ENCODE measurements at regions not wholly inside any gene's neighbourhood (a gene's known extent, or its start where the extent isn't known, plus 50 kb on each side); places are given as distances from the start of the nearest gene placed in this dataset.

DNA sequence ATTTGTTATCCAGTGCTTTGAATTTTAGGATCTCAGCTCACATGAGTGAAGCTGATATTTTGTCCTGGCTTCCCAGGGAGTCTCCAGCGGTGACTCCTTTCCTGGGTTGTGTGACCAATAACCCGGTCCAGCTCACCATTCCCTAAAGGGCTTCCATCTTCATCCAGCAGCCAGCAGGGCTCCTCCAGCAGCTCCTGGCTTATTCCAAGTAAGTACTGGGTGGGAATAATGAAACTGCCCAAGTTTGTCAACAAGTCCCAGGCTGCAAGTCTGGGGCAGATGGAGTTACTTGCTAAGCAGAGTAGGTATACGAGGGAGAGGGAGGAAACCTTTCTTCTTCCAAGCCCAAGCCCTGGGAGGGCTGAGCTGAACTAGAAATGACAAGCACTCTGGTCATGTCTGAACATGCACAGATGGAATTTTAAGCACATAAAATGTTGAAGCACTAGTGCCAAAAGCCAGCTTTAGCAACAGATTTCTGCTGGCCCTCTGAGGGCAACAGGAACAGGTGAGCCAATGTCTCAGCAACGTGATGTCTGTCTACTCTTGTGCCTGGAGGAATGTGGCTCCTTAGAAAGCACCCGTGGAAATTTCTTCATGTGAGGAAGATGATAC lies 153.7 kb upstream of the DAPK1 start:
- peaks cover 21% of the 10 kb centered on the region for H3K4me1 ChIP-seq (ENCODE audit: control insufficient read depth, insufficient read depth, low read length)
- no peaks in the 10 kb centered on the region for H3K27me3 ChIP-seq (ENCODE audit: control insufficient read depth, insufficient read depth, low read length)
- H3K4me2 ChIP-seq (ENCODE audit: low read length) = no peak overlapping the region
- no peak overlapping the region for H3K9ac ChIP-seq (ENCODE audit: low read depth, low read length)
- no peak overlapping the region for H3K4me3 ChIP-seq (ENCODE audit: low read length)
- no peaks in the 10 kb centered on the region for H3K9me3 ChIP-seq (replicated peaks; ENCODE audit: low read length)
- no peaks in the 10 kb centered on the region for H3K36me3 ChIP-seq (ENCODE audit: insufficient read depth, low read length)

DNA sequence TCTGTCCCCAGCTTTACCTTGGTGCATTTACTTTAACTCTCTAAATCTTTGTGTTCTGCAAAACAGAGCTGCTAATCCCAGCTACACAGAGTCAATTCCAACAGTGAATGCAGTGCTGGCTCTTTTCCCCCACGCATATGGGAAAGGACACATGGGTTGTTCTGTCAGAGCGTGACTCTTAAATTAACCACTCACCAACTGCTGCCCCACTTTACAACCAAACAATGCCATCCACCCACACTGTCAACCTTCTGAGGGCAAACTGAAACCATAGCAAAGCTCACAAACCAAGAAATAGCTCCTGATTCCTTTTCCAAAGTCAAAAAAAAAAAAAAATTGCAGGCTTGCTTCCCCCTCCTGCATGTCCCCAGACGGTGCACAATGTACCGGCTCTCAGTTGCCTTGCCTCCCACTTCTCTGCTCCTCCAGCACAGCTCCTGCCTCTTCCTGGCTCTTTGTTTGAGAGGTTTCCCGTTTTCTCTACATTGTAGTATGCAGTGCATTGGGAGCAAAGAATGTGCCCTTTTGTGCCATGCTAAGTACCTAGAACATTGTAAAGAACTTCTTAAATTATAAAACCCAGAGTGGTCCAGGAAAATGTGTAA lies 151.5 kb upstream of the DAPK1 start:
- no peaks in the 10 kb centered on the region for H3K36me3 ChIP-seq (ENCODE audit: insufficient read depth, low read length)
- H3K4me3 ChIP-seq (ENCODE audit: low read length) = no peak overlapping the region
- no peaks in the 10 kb centered on the region for H3K27me3 ChIP-seq (ENCODE audit: control insufficient read depth, insufficient read depth, low read length)
- no peaks in the 10 kb centered on the region for H3K9me3 ChIP-seq (replicated peaks; ENCODE audit: low read length)
- H3K4me2 ChIP-seq (ENCODE audit: low read length) = peak overlapping the region; percentile 13
- no peak overlapping the region for H3K9ac ChIP-seq (ENCODE audit: low read depth, low read length)
- H3K4me1 ChIP-seq (ENCODE audit: control insufficient read depth, insufficient read depth, low read length) = peaks cover 21% of the 10 kb centered on the region

DNA sequence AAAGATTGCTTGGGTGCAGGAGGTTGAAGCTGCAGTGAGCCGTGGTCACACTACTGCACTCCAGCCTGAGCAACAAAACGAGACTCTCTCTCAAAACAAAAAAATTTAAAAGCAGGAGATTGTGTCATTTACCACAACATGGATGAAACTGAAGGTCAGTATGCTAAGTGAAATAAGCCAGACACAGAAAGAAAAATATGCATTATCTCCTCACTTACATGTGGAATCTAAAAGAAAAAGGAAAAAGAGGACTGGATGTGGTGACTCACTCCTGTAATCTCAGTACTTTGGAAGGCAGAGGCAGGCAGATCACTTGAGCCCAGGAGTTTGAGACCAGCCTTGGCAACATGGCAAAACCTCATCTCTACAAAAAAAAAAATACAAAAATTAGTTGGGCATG lies 146.8 kb upstream of the DAPK1 start:
- Histone ChIP-seq H3K9ac (ENCODE audit: low read depth, low read length) (no peak overlapping the region), H3K36me3 (ENCODE audit: insufficient read depth, low read length) (no peaks in the 10 kb centered on the region), H3K9me3 (replicated peaks; ENCODE audit: low read length) (no peaks in the 10 kb centered on the region), H3K27me3 (ENCODE audit: control insufficient read depth, insufficient read depth, low read length) (no peaks in the 10 kb centered on the region), H3K4me3 (ENCODE audit: low read length) (no peak overlapping the region), H3K4me2 (ENCODE audit: low read length) (no peak overlapping the region), H3K4me1 (ENCODE audit: control insufficient read depth, insufficient read depth, low read length) (peaks cover 4% of the 10 kb centered on the region)

DNA sequence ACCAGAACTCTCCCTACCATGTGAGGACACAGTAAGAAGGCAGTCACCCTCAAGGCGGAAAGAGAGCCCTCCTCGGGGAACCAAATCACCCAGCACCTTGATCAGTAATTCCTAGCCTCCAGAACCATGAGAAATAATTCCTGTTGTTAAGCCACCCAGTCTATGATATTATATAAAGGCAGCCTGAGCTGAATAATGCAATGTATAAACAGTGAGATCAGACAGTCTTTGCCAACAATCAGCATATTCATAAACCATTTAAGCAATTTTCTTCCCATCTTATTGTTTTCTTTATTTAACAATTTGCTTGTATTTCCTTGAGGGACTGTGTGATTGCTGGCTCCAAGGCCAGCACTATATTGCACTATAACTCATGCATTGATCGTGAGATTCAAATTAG lies 144.4 kb upstream of the DAPK1 start:
- H3K9ac ChIP-seq (ENCODE audit: low read depth, low read length) = no peak overlapping the region
- H3K36me3 ChIP-seq (ENCODE audit: insufficient read depth, low read length) = no peaks in the 10 kb centered on the region
- no peaks in the 10 kb centered on the region for H3K27me3 ChIP-seq (ENCODE audit: control insufficient read depth, insufficient read depth, low read length)
- H3K9me3 ChIP-seq (replicated peaks; ENCODE audit: low read length) = no peaks in the 10 kb centered on the region
- no peak overlapping the region for H3K4me2 ChIP-seq (ENCODE audit: low read length)
- H3K4me1 ChIP-seq (ENCODE audit: control insufficient read depth, insufficient read depth, low read length) = no peaks in the 10 kb centered on the region
- no peak overlapping the region for H3K4me3 ChIP-seq (ENCODE audit: low read length)

DNA sequence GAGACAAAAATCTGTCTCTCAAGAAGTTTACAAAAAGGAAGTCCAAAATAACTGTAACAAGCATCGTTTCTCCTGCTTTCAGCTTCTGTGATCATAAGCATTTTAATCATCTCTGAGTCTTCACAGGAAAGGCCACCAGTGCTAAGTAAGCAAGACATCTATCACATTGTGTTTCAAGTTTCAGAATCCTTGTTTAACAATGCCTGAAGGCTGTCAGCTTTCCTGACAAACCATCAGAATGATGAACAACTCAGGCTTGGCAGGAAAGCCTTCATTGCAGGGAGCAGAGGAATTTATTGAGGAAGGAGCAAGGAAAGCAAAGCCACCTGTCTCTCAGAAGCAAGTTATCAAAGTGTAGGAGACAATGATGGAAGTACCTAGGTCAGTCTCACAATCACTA lies 143.5 kb upstream of the DAPK1 start:
- H3K4me3 ChIP-seq (ENCODE audit: low read length) = no peak overlapping the region
- no peak overlapping the region for H3K4me2 ChIP-seq (ENCODE audit: low read length)
- no peak overlapping the region for H3K9ac ChIP-seq (ENCODE audit: low read depth, low read length)
- H3K9me3 ChIP-seq (replicated peaks; ENCODE audit: low read length) = no peaks in the 10 kb centered on the region
- no peaks in the 10 kb centered on the region for H3K36me3 ChIP-seq (ENCODE audit: insufficient read depth, low read length)
- no peaks in the 10 kb centered on the region for H3K4me1 ChIP-seq (ENCODE audit: control insufficient read depth, insufficient read depth, low read length)
- no peaks in the 10 kb centered on the region for H3K27me3 ChIP-seq (ENCODE audit: control insufficient read depth, insufficient read depth, low read length)

DNA sequence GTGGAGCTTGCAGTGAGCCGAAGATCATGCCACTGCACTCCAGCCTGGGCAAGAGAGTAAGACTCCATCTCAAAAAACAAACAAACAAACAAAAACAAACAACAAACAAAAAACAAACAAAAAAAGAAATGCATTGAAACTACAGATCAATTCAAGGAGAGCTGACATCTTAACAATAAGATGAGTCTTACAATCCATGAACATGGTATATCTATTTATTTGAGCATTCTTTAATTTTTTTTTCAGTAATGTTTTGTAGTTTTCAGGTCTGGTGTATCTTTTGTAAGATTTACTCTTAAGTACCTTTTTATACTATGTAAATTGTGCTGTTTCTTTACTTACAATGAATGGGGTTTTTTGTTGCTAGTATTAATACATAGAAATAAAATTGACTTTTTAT lies 140.1 kb upstream of the DAPK1 start:
- H3K9ac ChIP-seq (ENCODE audit: low read depth, low read length) = no peak overlapping the region
- H3K36me3 ChIP-seq (ENCODE audit: insufficient read depth, low read length) = no peaks in the 10 kb centered on the region
- H3K4me2 ChIP-seq (ENCODE audit: low read length) = no peak overlapping the region
- H3K4me3 ChIP-seq (ENCODE audit: low read length) = no peak overlapping the region
- H3K9me3 ChIP-seq (replicated peaks; ENCODE audit: low read length) = no peaks in the 10 kb centered on the region
- no peaks in the 10 kb centered on the region for H3K27me3 ChIP-seq (ENCODE audit: control insufficient read depth, insufficient read depth, low read length)
- no peaks in the 10 kb centered on the region for H3K4me1 ChIP-seq (ENCODE audit: control insufficient read depth, insufficient read depth, low read length)

DNA sequence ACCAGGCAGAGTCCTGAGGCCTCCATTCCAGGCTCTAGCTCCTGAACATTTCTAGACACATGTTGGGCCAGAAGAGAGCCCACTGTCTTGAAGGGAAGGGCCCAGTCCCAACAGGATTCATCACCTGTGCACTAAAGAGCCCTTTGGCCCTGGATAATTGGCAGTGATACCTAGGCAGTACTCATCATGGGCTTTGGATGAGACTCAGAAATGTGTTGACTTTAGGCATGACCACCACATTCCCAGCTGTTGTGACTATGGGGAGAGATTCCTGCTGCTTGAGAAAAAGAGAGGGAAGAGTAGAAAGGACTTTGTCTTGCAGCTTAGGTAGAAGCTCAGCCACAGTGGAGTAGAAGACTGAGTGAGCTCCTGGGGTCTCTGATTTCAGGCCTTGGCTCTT lies 138.4 kb upstream of the DAPK1 start:
- H3K4me1 ChIP-seq (ENCODE audit: control insufficient read depth, insufficient read depth, low read length) = no peaks in the 10 kb centered on the region
- no peaks in the 10 kb centered on the region for H3K27me3 ChIP-seq (ENCODE audit: control insufficient read depth, insufficient read depth, low read length)
- H3K9ac ChIP-seq (ENCODE audit: low read depth, low read length) = no peak overlapping the region
- no peak overlapping the region for H3K4me3 ChIP-seq (ENCODE audit: low read length)
- no peaks in the 10 kb centered on the region for H3K9me3 ChIP-seq (replicated peaks; ENCODE audit: low read length)
- no peak overlapping the region for H3K4me2 ChIP-seq (ENCODE audit: low read length)
- no peaks in the 10 kb centered on the region for H3K36me3 ChIP-seq (ENCODE audit: insufficient read depth, low read length)

DNA sequence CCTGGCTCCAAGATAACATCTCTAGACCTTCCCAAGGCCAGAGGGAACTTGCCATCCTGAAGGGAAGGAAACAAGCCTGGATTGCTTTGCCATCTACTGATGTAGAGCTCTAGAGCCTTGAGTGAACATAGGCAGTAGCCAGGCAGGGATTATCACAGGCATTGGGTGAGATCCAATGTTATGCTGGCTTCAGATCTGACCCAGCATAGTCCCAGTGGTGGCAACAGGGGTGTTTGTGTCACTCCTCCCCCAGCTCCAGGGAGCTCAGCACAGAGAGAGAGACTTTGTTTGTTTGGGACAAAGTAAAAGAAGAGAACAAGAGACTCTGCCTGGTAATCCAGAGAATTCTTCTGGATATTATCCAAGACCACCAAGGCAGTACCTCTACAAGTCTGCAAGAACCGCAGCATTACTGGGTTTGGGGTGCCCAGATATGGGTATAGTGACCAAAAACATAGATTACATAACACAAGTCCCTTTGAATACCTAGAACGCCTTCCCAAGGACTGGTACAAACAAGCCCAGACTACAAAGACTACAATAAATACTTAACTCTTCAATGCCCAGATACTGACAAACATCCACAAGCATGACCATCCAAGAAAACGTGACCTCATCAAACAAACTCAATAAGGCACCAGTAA lies 137.6 kb upstream of the DAPK1 start:
- H3K9ac ChIP-seq (ENCODE audit: low read depth, low read length) = no peak overlapping the region
- no peaks in the 10 kb centered on the region for H3K4me1 ChIP-seq (ENCODE audit: control insufficient read depth, insufficient read depth, low read length)
- no peaks in the 10 kb centered on the region for H3K27me3 ChIP-seq (ENCODE audit: control insufficient read depth, insufficient read depth, low read length)
- H3K36me3 ChIP-seq (ENCODE audit: insufficient read depth, low read length) = no peaks in the 10 kb centered on the region
- no peak overlapping the region for H3K4me3 ChIP-seq (ENCODE audit: low read length)
- H3K4me2 ChIP-seq (ENCODE audit: low read length) = no peak overlapping the region
- no peaks in the 10 kb centered on the region for H3K9me3 ChIP-seq (replicated peaks; ENCODE audit: low read length)

DNA sequence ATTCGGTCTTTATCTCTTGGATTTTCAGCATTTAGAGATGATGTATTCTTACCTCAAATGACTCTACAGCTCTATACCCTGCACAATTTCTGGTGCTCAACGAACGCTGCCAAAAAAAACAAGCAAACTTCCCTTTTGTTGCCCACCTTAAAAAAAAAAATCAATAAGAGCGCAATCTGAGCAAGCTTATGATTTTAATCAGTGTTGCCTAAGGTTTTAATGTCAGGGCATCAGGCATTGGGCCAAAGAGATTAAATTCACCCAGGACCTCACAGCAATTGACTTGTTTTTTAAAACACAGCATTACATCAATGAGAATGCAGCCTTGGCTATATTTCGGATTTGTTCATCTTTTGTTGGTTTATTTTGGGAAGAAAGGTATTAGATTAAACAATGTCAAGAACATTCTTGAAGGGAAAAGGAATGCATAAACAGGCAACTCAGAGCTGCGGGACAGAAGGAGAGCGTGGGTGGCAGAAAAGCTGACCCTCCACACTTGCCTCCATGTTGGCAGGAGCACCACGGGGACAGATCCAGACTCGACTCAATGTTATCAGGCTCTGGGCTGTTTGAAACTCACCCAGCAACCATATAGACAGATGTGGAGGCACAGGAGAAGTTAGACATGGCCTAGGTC lies 127.5 kb upstream of the DAPK1 start:
- no peaks in the 10 kb centered on the region for H3K27me3 ChIP-seq (ENCODE audit: control insufficient read depth, insufficient read depth, low read length)
- no peaks in the 10 kb centered on the region for H3K9me3 ChIP-seq (replicated peaks; ENCODE audit: low read length)
- no peak overlapping the region for H3K4me2 ChIP-seq (ENCODE audit: low read length)

DNA sequence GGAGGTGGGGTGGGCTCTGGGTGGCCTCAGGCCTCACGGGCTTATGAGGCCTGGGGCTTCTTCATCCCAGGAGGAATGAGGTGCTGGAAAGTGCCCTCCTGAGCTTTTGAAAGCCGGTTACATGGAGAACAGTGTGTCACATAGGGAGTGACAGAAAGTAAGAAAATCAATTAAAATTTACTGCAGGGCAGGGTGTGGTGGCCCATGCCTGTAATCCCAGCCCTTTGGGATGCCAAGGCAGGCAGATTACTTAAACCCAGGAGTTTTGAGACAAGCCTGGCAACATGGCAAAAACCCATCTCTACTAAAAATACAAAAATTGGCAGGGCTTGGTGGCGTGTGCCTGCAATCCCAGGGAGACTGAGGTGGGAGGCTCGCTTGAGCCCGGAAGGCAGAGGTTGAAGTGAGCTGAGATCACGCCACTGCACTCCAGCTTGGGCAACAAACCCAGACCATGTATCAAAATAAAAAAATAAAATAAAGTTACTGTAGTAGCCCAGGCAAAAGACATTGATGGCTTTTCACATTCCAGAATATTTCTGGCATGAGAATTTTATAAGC lies 125.8 kb upstream of the DAPK1 start:
- Histone ChIP-seq H3K9ac (ENCODE audit: low read depth, low read length) (no peak overlapping the region), H3K36me3 (ENCODE audit: insufficient read depth, low read length) (no peaks in the 10 kb centered on the region), H3K4me3 (ENCODE audit: low read length) (no peak overlapping the region), H3K9me3 (replicated peaks; ENCODE audit: low read length) (no peaks in the 10 kb centered on the region), H3K27me3 (ENCODE audit: control insufficient read depth, insufficient read depth, low read length) (no peaks in the 10 kb centered on the region), H3K4me2 (ENCODE audit: low read length) (no peak overlapping the region), H3K4me1 (ENCODE audit: control insufficient read depth, insufficient read depth, low read length) (peaks cover 41% of the 10 kb centered on the region)

More for the DNA sequence above, 127.5 kb upstream of the DAPK1 start:
- Histone ChIP-seq H3K4me1 (ENCODE audit: control insufficient read depth, insufficient read depth, low read length) (peaks cover 24% of the 10 kb centered on the region), H3K4me3 (ENCODE audit: low read length) (no peak overlapping the region), H3K36me3 (ENCODE audit: insufficient read depth, low read length) (no peaks in the 10 kb centered on the region), H3K9ac (ENCODE audit: low read depth, low read length) (no peak overlapping the region)

DNA sequence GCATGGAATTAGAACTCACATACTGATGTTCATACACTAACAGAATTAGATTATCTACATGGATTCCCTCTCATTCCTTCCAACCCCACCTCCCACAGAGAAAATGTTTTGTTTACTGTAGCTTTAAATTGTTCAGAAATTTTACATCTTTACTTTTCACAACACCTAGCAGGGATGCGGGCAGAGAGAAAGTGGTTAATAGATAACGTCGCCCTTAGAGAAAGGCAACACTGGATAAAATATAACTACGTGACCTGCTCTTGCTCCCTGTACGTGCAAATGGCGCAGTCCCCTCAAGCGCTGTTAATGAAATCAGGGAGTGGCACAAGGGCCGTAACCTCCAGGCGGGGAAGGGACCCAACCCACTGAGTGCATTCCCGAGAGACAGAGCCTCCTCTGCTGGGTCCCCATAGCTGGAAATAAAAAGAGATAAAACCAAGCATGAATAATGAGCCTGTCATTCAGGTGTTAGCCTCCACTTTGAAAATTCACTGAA lies 125.3 kb upstream of the DAPK1 start:
- no peaks in the 10 kb centered on the region for H3K9me3 ChIP-seq (replicated peaks; ENCODE audit: low read length)
- H3K36me3 ChIP-seq (ENCODE audit: insufficient read depth, low read length) = no peaks in the 10 kb centered on the region
- no peak overlapping the region for H3K9ac ChIP-seq (ENCODE audit: low read depth, low read length)

More for the DNA sequence above, 125.3 kb upstream of the DAPK1 start:
- Histone ChIP-seq H3K4me2 (ENCODE audit: low read length) (no peak overlapping the region), H3K4me3 (ENCODE audit: low read length) (no peak overlapping the region), H3K4me1 (ENCODE audit: control insufficient read depth, insufficient read depth, low read length) (peaks cover 42% of the 10 kb centered on the region), H3K27me3 (ENCODE audit: control insufficient read depth, insufficient read depth, low read length) (no peaks in the 10 kb centered on the region)

Measured in skeletal muscle satellite cell (primary cell).